SK-N-SH (cell line): ENCODE measurements at regions not wholly inside any gene's neighbourhood (a gene's known extent, or its start where the extent isn't known, plus 50 kb on each side); places are given as distances from the start of the nearest gene placed in this dataset.

Source experiments
- CTCF ChIA-PET: fragments of 300-600, 350-600 bp; formaldehyde crosslinking; extraction: SDS; loops from one replicate; lab custom pipeline; 2021; lab: Yijun Ruan, JAX
- POLR2A ChIA-PET: fragments of 350-600 bp; sonication (Branson Sonifier 250); formaldehyde crosslinking; extraction: SDS; loops from one replicate; lab custom pipeline; 2020; ENCODE audit warnings: antibody characterized with exemption, inconsistent platforms; lab: Yijun Ruan, JAX
- DNase-seq: peaks from one replicate; pipeline ENCODE4 v3.0.0; 2012
- H2AFZ ChIP-seq: fragments of 200-600 bp; sonication (generic); 2 replicates; pipeline ENCODE4 v1.8.1; 2016; ENCODE audit warnings: antibody characterized with exemption, mild to moderate bottlenecking, low read depth
- H3F3A ChIP-seq: fragments of 200-600 bp; sonication (generic); replicated peaks from 2 replicates; pipeline ENCODE3; 2016; ENCODE audit warnings: antibody characterized with exemption, mild to moderate bottlenecking; ENCODE audit not compliant: insufficient read depth
- H3K27ac ChIP-seq, 2 experiments: fragments of 200-500 bp in 1 of 2; fragments of 200-600 bp in 1 of 2; sonication (Bioruptor generic) in 1 of 2; sonication (generic), shearing (Covaris generic) in 1 of 2; 2 replicates each; pipeline versions ENCODE4 v1.5.1 to v1.6.1; 2014 to 2016; ENCODE audit warnings: low read depth in 2 of 2, inconsistent platforms in 1 of 2, low read length in 1 of 2, mild to moderate bottlenecking in 1 of 2, mixed read lengths in 1 of 2
- H3K27me3 ChIP-seq: fragments of 200-600 bp; sonication (generic), shearing (Covaris generic); 2 replicates; pipeline ENCODE4 v1.6.1; 2016; ENCODE audit warnings: mixed run types; ENCODE audit not compliant: insufficient read depth
- H3K36me3 ChIP-seq, 2 experiments: fragments of 200-500 bp in 1 of 2; fragments of 200-600 bp in 1 of 2; sonication (Bioruptor generic) in 1 of 2; sonication (generic) in 1 of 2; replicated peaks in 1 of 2; 2 replicates each; pipeline versions ENCODE3 to v1.5.1; 2014 to 2016; ENCODE audit warnings: low read length in 1 of 2, mild to moderate bottlenecking in 1 of 2; ENCODE audit not compliant: insufficient read depth in 2 of 2, control insufficient read depth in 1 of 2
- H3K4me1 ChIP-seq, 2 experiments: fragments of 200-500 bp in 1 of 2; fragments of 200-600 bp in 1 of 2; sonication (Bioruptor generic) in 1 of 2; sonication (generic), shearing (Covaris generic) in 1 of 2; 2 replicates each; pipeline versions ENCODE4 v1.5.1 to v1.6.1; 2014 to 2016; ENCODE audit warnings: low read depth in 1 of 2, low read length in 1 of 2, mixed run types in 1 of 2; ENCODE audit not compliant: insufficient read depth in 2 of 2, control insufficient read depth in 1 of 2
- H3K4me2 ChIP-seq: fragments of 200-600 bp; sonication (generic), shearing (Covaris generic); 2 replicates; pipeline ENCODE4 v1.6.1; 2017; ENCODE audit warnings: mixed run types
- H3K4me3 ChIP-seq, 2 experiments: fragments of 200-500 bp in 1 of 2; fragments of 200-600 bp in 1 of 2; sonication (Bioruptor generic) in 1 of 2; sonication (generic), shearing (Covaris generic) in 1 of 2; 2 replicates each; pipeline versions ENCODE4 v1.5.1 to v1.8.1; 2014 to 2016; ENCODE audit warnings: low read depth in 2 of 2, inconsistent platforms in 1 of 2, low read length in 1 of 2, mild to moderate bottlenecking in 1 of 2, mixed read lengths in 1 of 2, moderate library complexity in 1 of 2
- H3K79me2 ChIP-seq: fragments of 200-600 bp; sonication (generic); 2 replicates; pipeline ENCODE4 v1.8.1; 2017; ENCODE audit warnings: mild to moderate bottlenecking; ENCODE audit not compliant: insufficient read depth
- H3K9ac ChIP-seq: fragments of 200-600 bp; sonication (generic); 2 replicates; pipeline ENCODE4 v1.6.1; 2017; ENCODE audit warnings: mixed run types
- H3K9me2 ChIP-seq: fragments of 200-600 bp; sonication (generic); 2 replicates; pipeline ENCODE4 v1.6.1; 2017; ENCODE audit warnings: mixed run types
- H3K9me3 ChIP-seq: fragments of 200-600 bp; sonication (generic); 2 replicates; pipeline ENCODE4 v1.6.1; 2017; ENCODE audit warnings: mixed run types, mild to moderate bottlenecking, moderate library complexity
- H4K20me1 ChIP-seq: fragments of 200-600 bp; sonication (generic); 2 replicates; pipeline ENCODE4 v1.6.1; 2017; ENCODE audit warnings: mild to moderate bottlenecking, mixed run types; ENCODE audit not compliant: insufficient read depth
- CHD2 ChIP-seq: fragments of 150-350 bp; IDR thresholded peaks from 2 replicates; pipeline ENCODE4 v1.6.1; 2018; ENCODE audit warnings: low read length; ENCODE audit not compliant: partially characterized antibody
- CTCF ChIP-seq: fragments of 200-600 bp; sonication (generic); IDR thresholded peaks from 2 replicates; pipeline ENCODE4 v1.6.1; 2017; ENCODE audit warnings: antibody characterized with exemption, mild to moderate bottlenecking, moderate library complexity
- ELF1 ChIP-seq: IDR thresholded peaks from 2 replicates; pipeline ENCODE4 v1.4.0; 2012
- EZH2phosphoT487 ChIP-seq: fragments of 200-600 bp; sonication (generic); IDR thresholded peaks from 2 replicates; pipeline ENCODE4 v1.6.1; 2017; ENCODE audit warnings: low read depth, mixed run types, mild to moderate bottlenecking, antibody characterized with exemption, moderate library complexity, borderline replicate concordance
- FOSL2 ChIP-seq: IDR thresholded peaks from 2 replicates; pipeline ENCODE4 v1.4.0; 2012; ENCODE audit warnings: low read depth, mild to moderate bottlenecking, moderate library complexity, borderline replicate concordance
- GATA2 ChIP-seq: sonication (generic); formaldehyde crosslinking; IDR thresholded peaks from 2 replicates; pipeline ENCODE4 v1.5.0; 2020; ENCODE audit warnings: mild to moderate bottlenecking, missing genetic modification reagents
- IRF3 ChIP-seq: fragments of 150-350 bp; IDR thresholded peaks from 2 replicates; pipeline ENCODE4 v1.6.1; 2016; ENCODE audit warnings: mild to moderate bottlenecking, low read depth, low read length
- MXI1 ChIP-seq: IDR thresholded peaks from 2 replicates; pipeline ENCODE4 v1.6.1; 2012; ENCODE audit warnings: mild to moderate bottlenecking, low read depth, low read length, improper control_type of control experiment
- NRF1 ChIP-seq: IDR thresholded peaks from 2 replicates; pipeline ENCODE4 v1.6.1; 2012; ENCODE audit warnings: low read depth, mild to moderate bottlenecking, low read length
- PBX3 ChIP-seq: IDR thresholded peaks from 2 replicates; pipeline ENCODE4; 2012
- RXRA ChIP-seq: IDR thresholded peaks from 2 replicates; pipeline ENCODE4 v1.4.0; 2012; ENCODE audit warnings: low read depth, mild to moderate bottlenecking, borderline replicate concordance
- SMC3 ChIP-seq: IDR thresholded peaks from 2 replicates; pipeline ENCODE4 v1.6.1; 2012; ENCODE audit warnings: low read depth, low read length, improper control_type of control experiment
- TAF1 ChIP-seq: IDR thresholded peaks from 2 replicates; pipeline ENCODE4 v1.6.1; 2012; ENCODE audit warnings: low read depth, mild to moderate bottlenecking, low read length, moderate library complexity, borderline replicate concordance
- TEAD4 ChIP-seq: IDR thresholded peaks from 2 replicates; pipeline ENCODE4 v1.4.0; 2012; ENCODE audit warnings: mild to moderate bottlenecking, borderline replicate concordance; ENCODE audit not compliant: insufficient read depth
- YY1 ChIP-seq: IDR thresholded peaks from 2 replicates; pipeline ENCODE4 v1.4.0; 2012; ENCODE audit warnings: low read depth, mild to moderate bottlenecking
- WGBS: methylation state at CpG from one replicate; pipeline ENCODE4 v1.1.6; 2017; ENCODE audit warnings: low lambda C conversion rate; 5-methylcytosine and 5-hydroxymethylcytosine counted together

DNA sequence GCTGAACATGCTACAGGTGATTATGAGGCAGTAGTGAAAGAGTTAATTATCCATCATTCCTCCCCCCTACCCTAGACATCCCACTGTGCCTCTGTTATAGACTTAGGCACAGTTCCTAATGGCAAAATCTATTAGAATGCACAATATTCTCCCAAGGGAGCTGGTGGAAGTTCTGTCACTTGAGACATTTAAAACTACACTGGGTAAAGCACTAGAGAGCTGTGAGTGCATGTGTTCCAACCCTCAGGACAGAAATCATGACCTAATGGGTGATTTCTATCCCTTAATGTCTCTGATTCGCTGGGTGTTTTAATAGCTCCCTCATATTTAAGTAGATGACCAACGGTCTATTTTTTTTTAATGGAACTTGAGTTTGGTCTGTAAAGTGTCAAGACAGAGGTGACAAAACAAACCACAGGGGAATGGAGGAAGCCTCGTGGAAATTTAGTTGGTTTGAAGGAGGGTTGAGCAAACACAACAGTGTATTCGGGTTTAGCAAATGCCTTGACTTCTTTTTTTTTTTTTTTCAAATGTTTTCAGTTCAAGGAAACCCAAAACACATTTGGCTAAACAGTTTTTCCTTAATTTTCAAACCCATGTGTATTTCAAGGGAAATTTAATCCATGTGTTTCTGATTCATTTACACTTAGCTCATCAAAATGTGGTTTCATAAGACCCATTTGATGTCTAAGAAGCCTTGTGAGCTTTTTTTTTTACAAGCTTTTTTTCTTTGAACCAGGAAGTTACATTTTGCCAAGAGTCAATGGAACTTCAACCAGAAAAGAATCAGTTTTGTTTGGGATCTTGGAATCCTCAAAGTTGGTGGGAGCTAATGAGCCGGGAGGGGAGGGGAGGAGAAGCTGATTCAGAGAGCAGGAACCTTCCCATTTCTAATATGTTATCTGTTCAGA is 665.1 kb upstream of the ZEB2 start:
- Histone ChIP-seq H3K4me2 (no peak overlapping the region), H3K27ac (peak overlapping the region in 1 of 2 experiments; percentile 38; a peak in 2 of 4 replicates), H3K4me1 (peaks cover 0 to 13% of the 10 kb centered on the region in 2 experiments; a peak in 1 of 4 replicates), H3K9me3 (no peaks in the 10 kb centered on the region), H3K79me2 (no peaks in the 10 kb centered on the region), H3F3A (peaks cover 5% of the 10 kb centered on the region), H3K36me3 (no peaks in the 10 kb centered on the region), H2AFZ (peak overlapping the region; percentile 60; the same call in 1 of the 2 replicates), H4K20me1 (no peaks in the 10 kb centered on the region), H3K9me2 (no peaks in the 10 kb centered on the region), H3K4me3 (no peak overlapping the region), H3K9ac (no peak overlapping the region), H3K27me3 (no peaks in the 10 kb centered on the region)
- CTCF ChIA-PET: interaction anchor here (1.2 to 2.1 kb wide), 3 partner anchors 10 to 15 kb away, joined by 3 to 8 read pairs (median 4); no protein-coding TSS in a partner anchor
- 77% methylated on average over 5 of the region's 5 CpGs for WGBS
- no peak for DNase-seq
- TF ChIP-seq YY1 (no peak), TEAD4 (no peak), GATA2 (no peak), CHD2 (no peak), IRF3 (no peak), MXI1 (no peak), TAF1 (no peak)
- POLR2A ChIA-PET: no interaction called here

DNA sequence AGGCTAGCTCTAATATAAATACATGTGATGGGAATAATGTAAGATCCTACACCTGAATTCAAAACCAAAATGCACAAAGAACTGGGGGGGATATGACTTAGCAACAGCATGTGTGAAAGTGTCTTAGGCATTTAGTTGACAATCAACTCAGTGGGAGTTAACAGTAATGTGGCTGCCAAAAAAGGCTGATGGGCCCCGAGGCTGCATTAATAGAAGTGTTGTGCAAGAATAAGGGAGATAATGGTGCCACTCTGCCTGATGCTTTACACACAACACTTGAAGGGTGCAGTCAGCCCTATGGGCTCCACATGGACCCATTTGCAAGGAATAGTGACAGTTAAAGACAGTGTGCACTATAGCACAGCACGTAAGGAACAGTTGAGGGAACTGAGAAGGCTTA is 649.4 kb upstream of the ZEB2 start:
- WGBS: 100% methylated on average over 2 of the region's 2 CpGs
- POLR2A ChIA-PET: no interaction called here
- TF ChIP-seq FOSL2 (no peak), RXRA (no peak), CTCF (no peak), ELF1 (no peak), SMC3 (no peak), NRF1 (no peak), EZH2phosphoT487 (no peak), PBX3 (no peak)
- TF ChIP-seq, all 33 proteins: peak for 0
- DNase-seq: no peak
- Histone ChIP-seq H3K9ac (no peak overlapping the region), H3K27me3 (no peaks in the 10 kb centered on the region), H3K27ac (no peak overlapping the region), H3K4me2 (no peak overlapping the region), H3K9me2 (peaks cover 7% of the 10 kb centered on the region; the same call in 1 of the 2 replicates), H3K36me3 (no peaks in the 10 kb centered on the region), H3K79me2 (no peaks in the 10 kb centered on the region), H3K9me3 (no peaks in the 10 kb centered on the region), H3K4me1 (no peaks in the 10 kb centered on the region; a peak in 1 of 4 replicates), H4K20me1 (no peaks in the 10 kb centered on the region), H3F3A (peaks cover 7% of the 10 kb centered on the region), H2AFZ (no peak overlapping the region), H3K4me3 (no peak overlapping the region)
- CTCF ChIA-PET: no interaction called here
